ENCODE measurements at regions not wholly inside any gene's neighbourhood (a gene's known extent, or its start where the extent isn't known, plus 50 kb on each side); places are given as distances from the start of the nearest gene placed in this dataset.
A peak's percentile ranks its signal among the peaks of the same experiment; 100 is the strongest.

DNA sequence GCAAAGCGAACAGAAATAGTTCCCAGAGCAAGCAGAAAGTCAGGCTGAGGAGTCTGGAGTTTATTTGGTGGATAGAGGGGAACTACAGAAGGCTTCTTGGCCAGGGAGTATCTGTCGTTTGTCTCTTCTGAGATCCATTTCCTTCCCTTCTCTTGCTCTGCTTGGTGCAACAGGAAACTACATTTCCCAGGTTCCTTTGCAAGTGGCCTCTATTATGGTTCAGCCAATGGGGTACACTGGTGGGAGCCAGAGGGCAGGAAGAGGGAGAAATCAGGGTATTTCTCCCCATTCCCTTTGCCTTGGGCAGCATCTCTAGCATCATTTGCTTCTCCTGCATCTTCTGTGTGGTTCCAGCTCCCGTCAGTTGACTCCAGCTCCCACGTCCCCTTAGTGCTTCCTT, 142.1 kb downstream of the BCOR start (continued):
- TF ChIP-seq, protein P1, sequence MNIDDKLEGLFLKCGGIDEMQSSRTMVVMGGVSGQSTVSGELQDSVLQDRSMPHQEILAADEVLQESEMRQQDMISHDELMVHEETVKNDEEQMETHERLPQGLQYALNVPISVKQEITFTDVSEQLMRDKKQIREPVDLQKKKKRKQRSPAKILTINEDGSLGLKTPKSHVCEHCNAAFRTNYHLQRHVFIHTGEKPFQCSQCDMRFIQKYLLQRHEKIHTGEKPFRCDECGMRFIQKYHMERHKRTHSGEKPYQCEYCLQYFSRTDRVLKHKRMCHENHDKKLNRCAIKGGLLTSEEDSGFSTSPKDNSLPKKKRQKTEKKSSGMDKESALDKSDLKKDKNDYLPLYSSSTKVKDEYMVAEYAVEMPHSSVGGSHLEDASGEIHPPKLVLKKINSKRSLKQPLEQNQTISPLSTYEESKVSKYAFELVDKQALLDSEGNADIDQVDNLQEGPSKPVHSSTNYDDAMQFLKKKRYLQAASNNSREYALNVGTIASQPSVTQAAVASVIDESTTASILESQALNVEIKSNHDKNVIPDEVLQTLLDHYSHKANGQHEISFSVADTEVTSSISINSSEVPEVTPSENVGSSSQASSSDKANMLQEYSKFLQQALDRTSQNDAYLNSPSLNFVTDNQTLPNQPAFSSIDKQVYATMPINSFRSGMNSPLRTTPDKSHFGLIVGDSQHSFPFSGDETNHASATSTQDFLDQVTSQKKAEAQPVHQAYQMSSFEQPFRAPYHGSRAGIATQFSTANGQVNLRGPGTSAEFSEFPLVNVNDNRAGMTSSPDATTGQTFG (tag by site-specific recombination; IDR thresholded peaks at IDR 0.05; ENCODE audit: borderline replicate concordance): no peak
- TF ChIP-seq ZNF423 (tag by site-specific recombination; IDR thresholded peaks at IDR 0.05): no peak
- TF ChIP-seq ZNF670 (tag by site-specific recombination; IDR thresholded peaks at IDR 0.05; ENCODE audit: low read depth): no peak
- TF ChIP-seq ZNF843 (tag by site-specific recombination; IDR thresholded peaks at IDR 0.05): no peak
- no peak for TF ChIP-seq ZNF404 (tag by site-specific recombination; IDR thresholded peaks at IDR 0.05)

DNA sequence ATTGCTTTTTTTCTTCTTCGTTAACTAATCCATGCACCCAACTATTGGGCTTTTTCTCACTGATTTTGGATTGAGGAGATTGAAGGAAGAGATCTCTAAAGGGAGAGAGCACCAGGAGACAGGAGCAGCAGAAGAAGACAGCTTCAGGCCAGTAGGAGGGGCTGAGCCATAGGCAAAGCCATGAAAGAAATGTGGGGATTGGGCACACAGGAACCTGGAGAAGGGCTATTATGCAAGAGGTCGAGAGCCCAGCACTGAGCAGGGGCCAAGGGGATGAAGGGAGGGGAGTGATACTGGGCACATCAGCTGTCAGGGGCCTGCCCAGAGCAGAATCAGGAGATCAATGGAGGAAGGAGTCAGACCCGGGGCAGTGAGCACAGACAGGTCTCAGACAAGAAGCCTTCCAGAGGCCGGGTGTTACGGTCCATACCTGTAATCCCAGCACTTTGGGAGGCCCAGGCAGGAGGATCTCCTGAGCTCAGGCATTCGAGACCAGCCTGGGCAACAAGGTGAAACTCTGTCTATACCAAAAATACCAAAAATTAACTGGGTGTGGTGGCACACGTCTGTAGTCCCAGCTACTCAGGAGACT, 140.9 kb downstream of the BCOR start:
- POLR2A ChIA-PET: no interaction called here
- CTCF ChIA-PET: interaction anchor here (0.7 kb wide), 1 partner anchor 59 kb away, joined by 4 read pairs; no protein-coding TSS in a partner anchor

DNA sequence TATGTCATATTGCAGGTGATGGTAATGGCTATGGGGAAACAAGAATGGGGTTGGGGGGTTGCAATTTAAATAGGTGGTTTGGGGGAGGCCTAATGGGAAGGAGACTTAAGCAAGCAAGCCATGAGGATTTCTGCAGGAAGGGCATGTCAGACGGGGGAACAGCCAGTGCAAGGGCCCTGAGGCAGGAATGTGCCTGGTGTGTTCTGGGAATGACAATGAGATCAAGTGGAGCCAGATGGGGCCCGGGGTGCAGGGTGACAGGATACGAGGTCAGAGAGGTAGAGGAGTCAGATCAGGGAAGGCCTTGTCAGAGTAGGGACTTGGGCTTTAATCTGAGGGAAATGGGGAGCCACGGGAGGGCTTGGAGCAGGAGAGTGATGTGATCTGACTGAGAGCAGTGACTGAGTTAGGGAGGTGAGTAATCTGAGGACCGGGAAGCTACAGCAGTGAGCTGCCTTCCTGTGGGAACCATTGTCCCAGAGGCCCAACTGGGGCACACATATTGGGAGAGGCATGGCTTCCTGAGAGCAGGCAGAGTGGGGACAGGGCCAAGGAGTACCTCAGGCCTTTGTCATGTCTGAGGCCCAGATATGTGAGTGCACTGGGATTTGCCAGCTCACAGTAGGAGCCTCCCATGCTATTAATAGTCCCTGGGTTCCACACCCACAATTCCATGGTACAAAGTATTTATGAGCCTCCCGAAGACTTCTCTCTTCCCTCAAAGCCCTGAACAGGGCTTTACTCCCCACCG, 139.8 kb downstream of the BCOR start:
- CTCF ChIA-PET: interaction anchor here (0.7 kb wide), 1 partner anchor 60 kb away, joined by 4 read pairs; no protein-coding TSS in a partner anchor
- POLR2A ChIA-PET: no interaction called here
- Histone ChIP-seq H3K36me3 (ENCODE audit: control insufficient read depth in 2 of 2, insufficient read depth in 1 of 2, low read length in 2 of 2) (no peaks in the 10 kb centered on the region), H3K4me3 (ENCODE audit: low read depth, low read length) (no peak overlapping the region), H3K4me1 (ENCODE audit: control insufficient read depth, insufficient read depth, low read length) (peaks cover 6% of the 10 kb centered on the region; the same call in 1 of the 2 replicates), H3K27ac (ENCODE audit: extremely low read depth, low read depth, low read length) (no peak overlapping the region), H3K9me3 (ENCODE audit: control insufficient read depth, insufficient read depth, low read depth, low read length) (no peaks in the 10 kb centered on the region)
- TF ChIP-seq ZNF529 (tag by site-specific recombination; IDR thresholded peaks at IDR 0.05; ENCODE audit: insufficient replicate concordance) (no peak), ZEB2 (tag by site-specific recombination; IDR thresholded peaks at IDR 0.05) (no peak), ZNF600 (tag by site-specific recombination; IDR thresholded peaks at IDR 0.05) (no peak), ZIC2 (tag by site-specific recombination; IDR thresholded peaks at IDR 0.05) (peak; percentile 33; the same call in 1 of the 2 replicates), ZNF16 (tag by site-specific recombination; IDR thresholded peaks at IDR 0.05; ENCODE audit: low read depth) (peak; percentile 81), ZNF623 (tag by site-specific recombination; IDR thresholded peaks at IDR 0.05) (peak; percentile 95), SP2 (tag by site-specific recombination; IDR thresholded peaks at IDR 0.05) (no peak)
- TF ChIP-seq, protein P2, sequence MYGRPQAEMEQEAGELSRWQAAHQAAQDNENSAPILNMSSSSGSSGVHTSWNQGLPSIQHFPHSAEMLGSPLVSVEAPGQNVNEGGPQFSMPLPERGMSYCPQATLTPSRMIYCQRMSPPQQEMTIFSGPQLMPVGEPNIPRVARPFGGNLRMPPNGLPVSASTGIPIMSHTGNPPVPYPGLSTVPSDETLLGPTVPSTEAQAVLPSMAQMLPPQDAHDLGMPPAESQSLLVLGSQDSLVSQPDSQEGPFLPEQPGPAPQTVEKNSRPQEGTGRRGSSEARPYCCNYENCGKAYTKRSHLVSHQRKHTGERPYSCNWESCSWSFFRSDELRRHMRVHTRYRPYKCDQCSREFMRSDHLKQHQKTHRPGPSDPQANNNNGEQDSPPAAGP (tag by site-specific recombination; IDR thresholded peaks at IDR 0.05): no peak
- TF ChIP-seq, protein P3, sequence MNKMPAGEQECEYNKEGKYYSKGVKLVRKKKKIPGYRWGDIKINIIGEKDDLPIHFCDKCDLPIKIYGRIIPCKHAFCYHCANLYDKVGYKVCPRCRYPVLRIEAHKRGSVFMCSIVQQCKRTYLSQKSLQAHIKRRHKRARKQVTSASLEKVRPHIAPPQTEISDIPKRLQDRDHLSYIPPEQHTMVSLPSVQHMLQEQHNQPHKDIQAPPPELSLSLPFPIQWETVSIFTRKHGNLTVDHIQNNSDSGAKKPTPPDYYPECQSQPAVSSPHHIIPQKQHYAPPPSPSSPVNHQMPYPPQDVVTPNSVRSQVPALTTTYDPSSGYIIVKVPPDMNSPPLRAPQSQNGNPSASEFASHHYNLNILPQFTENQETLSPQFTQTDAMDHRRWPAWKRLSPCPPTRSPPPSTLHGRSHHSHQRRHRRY (tag by site-specific recombination; IDR thresholded peaks at IDR 0.05): no peak

More for the DNA sequence above, 140.9 kb downstream of the BCOR start:
- Histone ChIP-seq H3K27ac (ENCODE audit: extremely low read depth, low read depth, low read length) (no peak overlapping the region), H3K4me1 (ENCODE audit: control insufficient read depth, insufficient read depth, low read length) (peaks cover 6% of the 10 kb centered on the region; the same call in 1 of the 2 replicates), H3K36me3 (ENCODE audit: control insufficient read depth in 2 of 2, insufficient read depth in 1 of 2, low read length in 2 of 2) (no peaks in the 10 kb centered on the region), H3K4me3 (ENCODE audit: low read depth, low read length) (no peak overlapping the region), H3K9me3 (ENCODE audit: control insufficient read depth, insufficient read depth, low read depth, low read length) (no peaks in the 10 kb centered on the region)
- TF ChIP-seq ZNF629 (tag by site-specific recombination; IDR thresholded peaks at IDR 0.05) (no peak), GFI1B (tag by site-specific recombination; IDR thresholded peaks at IDR 0.05) (no peak), SCRT1 (tag by site-specific recombination; IDR thresholded peaks at IDR 0.05; ENCODE audit: borderline replicate concordance) (no peak), KLF1 (tag by site-specific recombination; IDR thresholded peaks at IDR 0.05) (no peak), ZNF529 (tag by site-specific recombination; IDR thresholded peaks at IDR 0.05; ENCODE audit: insufficient replicate concordance) (no peak), ZNF23 (tag by site-specific recombination; IDR thresholded peaks at IDR 0.05; ENCODE audit: borderline replicate concordance) (no peak), ZNF747 (tag by site-specific recombination; IDR thresholded peaks at IDR 0.05) (no peak), ZNF10 (tag by site-specific recombination; IDR thresholded peaks at IDR 0.05) (no peak), ZNF24 (tag by site-specific recombination; IDR thresholded peaks at IDR 0.05) (no peak), KLF7 (tag by site-specific recombination; IDR thresholded peaks at IDR 0.05; ENCODE audit: borderline replicate concordance) (no peak), EGR2 (tag by site-specific recombination; IDR thresholded peaks at IDR 0.05; ENCODE audit: low read depth) (no peak)
- TF ChIP-seq, protein P4, sequence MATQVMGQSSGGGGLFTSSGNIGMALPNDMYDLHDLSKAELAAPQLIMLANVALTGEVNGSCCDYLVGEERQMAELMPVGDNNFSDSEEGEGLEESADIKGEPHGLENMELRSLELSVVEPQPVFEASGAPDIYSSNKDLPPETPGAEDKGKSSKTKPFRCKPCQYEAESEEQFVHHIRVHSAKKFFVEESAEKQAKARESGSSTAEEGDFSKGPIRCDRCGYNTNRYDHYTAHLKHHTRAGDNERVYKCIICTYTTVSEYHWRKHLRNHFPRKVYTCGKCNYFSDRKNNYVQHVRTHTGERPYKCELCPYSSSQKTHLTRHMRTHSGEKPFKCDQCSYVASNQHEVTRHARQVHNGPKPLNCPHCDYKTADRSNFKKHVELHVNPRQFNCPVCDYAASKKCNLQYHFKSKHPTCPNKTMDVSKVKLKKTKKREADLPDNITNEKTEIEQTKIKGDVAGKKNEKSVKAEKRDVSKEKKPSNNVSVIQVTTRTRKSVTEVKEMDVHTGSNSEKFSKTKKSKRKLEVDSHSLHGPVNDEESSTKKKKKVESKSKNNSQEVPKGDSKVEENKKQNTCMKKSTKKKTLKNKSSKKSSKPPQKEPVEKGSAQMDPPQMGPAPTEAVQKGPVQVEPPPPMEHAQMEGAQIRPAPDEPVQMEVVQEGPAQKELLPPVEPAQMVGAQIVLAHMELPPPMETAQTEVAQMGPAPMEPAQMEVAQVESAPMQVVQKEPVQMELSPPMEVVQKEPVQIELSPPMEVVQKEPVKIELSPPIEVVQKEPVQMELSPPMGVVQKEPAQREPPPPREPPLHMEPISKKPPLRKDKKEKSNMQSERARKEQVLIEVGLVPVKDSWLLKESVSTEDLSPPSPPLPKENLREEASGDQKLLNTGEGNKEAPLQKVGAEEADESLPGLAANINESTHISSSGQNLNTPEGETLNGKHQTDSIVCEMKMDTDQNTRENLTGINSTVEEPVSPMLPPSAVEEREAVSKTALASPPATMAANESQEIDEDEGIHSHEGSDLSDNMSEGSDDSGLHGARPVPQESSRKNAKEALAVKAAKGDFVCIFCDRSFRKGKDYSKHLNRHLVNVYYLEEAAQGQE (tag by site-specific recombination; IDR thresholded peaks at IDR 0.05): no peak
- TF ChIP-seq, protein P5, sequence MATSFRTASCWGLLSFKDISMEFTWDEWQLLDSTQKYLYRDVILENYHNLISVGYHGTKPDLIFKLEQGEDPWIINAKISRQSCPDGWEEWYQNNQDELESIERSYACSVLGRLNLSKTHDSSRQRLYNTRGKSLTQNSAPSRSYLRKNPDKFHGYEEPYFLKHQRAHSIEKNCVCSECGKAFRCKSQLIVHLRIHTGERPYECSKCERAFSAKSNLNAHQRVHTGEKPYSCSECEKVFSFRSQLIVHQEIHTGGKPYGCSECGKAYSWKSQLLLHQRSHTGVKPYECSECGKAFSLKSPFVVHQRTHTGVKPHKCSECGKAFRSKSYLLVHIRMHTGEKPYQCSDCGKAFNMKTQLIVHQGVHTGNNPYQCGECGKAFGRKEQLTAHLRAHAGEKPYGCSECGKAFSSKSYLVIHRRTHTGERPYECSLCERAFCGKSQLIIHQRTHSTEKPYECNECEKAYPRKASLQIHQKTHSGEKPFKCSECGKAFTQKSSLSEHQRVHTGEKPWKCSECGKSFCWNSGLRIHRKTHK (tag by site-specific recombination; IDR thresholded peaks at IDR 0.05): no peak

Data from HEK293 (cell line).